ENCODE measurements at regions not wholly inside any gene's neighbourhood (a gene's known extent, or its start where the extent isn't known, plus 50 kb on each side); places are given as distances from the start of the nearest gene placed in this dataset.

DNA sequence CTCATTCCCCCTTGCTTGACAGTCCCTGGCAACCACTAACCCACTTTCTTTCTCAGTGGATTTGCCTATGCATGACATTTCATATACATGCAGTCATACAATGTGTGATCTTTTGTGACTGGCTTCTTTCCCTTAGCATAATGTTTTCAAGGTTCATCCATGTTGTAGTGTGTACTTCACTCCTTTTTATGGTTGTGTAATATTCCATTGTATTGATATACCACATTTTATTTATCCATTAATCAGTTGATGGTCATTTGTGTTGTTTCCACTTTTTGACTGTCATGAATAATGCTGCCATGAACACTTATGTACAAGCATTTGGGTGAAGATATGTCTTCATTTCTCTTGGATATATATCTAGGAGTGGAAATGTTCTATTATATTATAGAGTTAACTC lies 127.7 kb upstream of the GRIK3 start:
- DNase-seq (ENCODE audit: low read depth), result no peak
- H3K4me3 ChIP-seq (ENCODE audit: low read length), result no peak overlapping the region
- TF ChIP-seq, protein P1, sequence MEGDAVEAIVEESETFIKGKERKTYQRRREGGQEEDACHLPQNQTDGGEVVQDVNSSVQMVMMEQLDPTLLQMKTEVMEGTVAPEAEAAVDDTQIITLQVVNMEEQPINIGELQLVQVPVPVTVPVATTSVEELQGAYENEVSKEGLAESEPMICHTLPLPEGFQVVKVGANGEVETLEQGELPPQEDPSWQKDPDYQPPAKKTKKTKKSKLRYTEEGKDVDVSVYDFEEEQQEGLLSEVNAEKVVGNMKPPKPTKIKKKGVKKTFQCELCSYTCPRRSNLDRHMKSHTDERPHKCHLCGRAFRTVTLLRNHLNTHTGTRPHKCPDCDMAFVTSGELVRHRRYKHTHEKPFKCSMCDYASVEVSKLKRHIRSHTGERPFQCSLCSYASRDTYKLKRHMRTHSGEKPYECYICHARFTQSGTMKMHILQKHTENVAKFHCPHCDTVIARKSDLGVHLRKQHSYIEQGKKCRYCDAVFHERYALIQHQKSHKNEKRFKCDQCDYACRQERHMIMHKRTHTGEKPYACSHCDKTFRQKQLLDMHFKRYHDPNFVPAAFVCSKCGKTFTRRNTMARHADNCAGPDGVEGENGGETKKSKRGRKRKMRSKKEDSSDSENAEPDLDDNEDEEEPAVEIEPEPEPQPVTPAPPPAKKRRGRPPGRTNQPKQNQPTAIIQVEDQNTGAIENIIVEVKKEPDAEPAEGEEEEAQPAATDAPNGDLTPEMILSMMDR (IDR thresholded peaks at IDR 0.05; ENCODE audit: insufficient read depth, low read depth, low read length, missing control alignments), result no peak

DNA sequence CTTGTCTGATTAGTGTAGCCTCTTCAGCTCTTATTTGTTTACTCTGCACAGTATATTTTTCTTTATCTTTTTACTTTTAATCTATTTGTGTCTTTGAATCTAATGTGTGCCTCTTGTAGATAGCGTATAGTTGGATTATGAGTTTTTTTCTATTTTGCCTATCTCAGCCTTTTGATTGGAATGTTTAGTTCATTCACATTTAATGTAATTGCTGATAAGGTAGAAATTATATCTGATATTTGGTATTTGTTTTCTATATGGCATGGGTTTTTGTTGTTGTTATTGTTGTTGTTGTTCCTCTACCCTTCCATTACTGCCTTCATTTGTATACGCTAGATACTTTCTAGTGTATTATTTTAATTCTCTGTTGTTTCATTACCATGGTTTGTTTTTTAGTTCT lies 131.7 kb upstream of the GRIK3 start:
- DNase-seq (ENCODE audit: low read depth), result no peak
- H3K4me3 ChIP-seq (ENCODE audit: low read length), result no peak overlapping the region
- TF ChIP-seq, protein P1 (IDR thresholded peaks at IDR 0.05; ENCODE audit: insufficient read depth, low read depth, low read length, missing control alignments), result no peak

DNA sequence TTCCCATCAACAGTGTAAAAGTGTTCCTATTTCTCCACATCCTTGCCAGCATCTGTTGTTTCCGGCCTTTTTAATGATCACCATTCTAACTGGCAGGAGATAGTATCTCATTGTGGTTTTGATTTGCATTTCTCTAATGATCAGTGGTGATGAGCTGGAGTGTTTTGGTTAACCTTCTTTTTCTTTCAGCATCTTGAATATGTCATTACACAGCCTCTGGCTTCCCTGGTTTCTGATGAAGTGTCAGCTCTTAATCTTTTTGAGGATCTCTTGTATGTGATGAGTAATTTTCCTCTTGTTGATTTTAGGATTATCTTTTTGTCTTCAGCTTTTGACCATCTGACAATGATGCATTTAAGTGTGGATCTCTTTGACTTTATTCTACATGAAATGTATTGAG lies 133.2 kb upstream of the GRIK3 start:
- H3K4me3 ChIP-seq (ENCODE audit: low read length), result no peak overlapping the region
- TF ChIP-seq, protein P1 (IDR thresholded peaks at IDR 0.05; ENCODE audit: insufficient read depth, low read depth, low read length, missing control alignments), result no peak
- DNase-seq (ENCODE audit: low read depth), result no peak

- TF ChIP-seq, protein P1 (IDR thresholded peaks at IDR 0.05; ENCODE audit: insufficient read depth, low read depth, low read length, missing control alignments), result no peak
- no peak for DNase-seq (ENCODE audit: low read depth)
- H3K4me3 ChIP-seq (ENCODE audit: low read length), result no peak overlapping the region
These were observed 134.9 kb upstream of the GRIK3 start for GRCh38 chr1:37169241-37169640.

DNA sequence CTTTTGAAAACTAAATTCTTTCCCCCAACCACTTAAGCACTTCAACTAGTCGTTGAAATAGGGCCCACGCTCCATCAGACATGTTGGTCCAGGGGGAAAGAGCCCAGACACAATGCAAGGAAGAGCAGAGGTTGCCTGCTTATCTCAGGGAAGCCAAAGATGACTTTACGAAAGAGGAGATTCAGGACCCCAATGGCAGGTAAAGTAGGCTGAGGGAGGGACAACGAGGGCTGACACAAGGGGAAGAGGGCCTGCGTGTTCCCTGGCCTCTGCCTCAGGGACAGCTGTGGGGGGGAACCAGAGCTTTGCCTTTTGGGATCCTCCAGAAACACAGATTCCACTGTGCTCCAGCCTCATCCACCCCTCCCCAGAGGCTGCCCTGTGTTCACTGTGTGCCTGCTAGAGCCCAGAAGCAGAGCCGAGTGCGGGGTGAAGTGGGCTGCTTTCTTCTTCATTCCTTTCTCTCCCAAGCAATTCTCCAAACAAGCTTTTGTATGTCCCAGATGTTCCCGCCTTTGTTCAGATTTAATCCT lies 135.5 kb upstream of the GRIK3 start:
- H3K4me3 ChIP-seq (ENCODE audit: low read length), result no peak overlapping the region
- no peak for DNase-seq (ENCODE audit: low read depth)
- TF ChIP-seq, protein P1 (IDR thresholded peaks at IDR 0.05; ENCODE audit: insufficient read depth, low read depth, low read length, missing control alignments), result no peak

- H3K4me3 ChIP-seq (ENCODE audit: low read length), result no peak overlapping the region
- DNase-seq (ENCODE audit: low read depth), result no peak
- TF ChIP-seq, protein P1 (IDR thresholded peaks at IDR 0.05; ENCODE audit: insufficient read depth, low read depth, low read length, missing control alignments), result no peak
These were observed 137.4 kb upstream of the GRIK3 start for GRCh38 chr1:37171691-37172090.

DNA sequence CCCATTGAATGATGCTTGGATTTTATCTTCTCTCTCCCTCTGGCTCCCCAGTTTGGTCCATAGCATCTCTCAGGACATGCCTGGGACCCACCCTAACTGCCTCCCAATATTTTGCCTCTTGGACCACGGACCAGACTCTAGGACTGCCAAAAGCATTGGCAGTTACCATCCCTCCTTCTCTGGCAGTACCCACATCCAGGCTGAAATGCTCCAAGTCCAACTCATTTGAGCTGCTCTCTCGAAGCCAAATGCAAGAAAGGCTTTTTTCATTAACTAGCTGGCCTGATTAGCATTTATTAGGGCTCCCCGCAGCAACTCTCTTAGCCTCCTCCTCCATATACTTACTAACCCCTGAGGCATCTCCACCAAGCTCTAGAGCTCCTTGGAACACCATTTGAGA lies 140.0 kb upstream of the GRIK3 start:
- DNase-seq (ENCODE audit: low read depth), result no peak
- TF ChIP-seq, protein P1 (IDR thresholded peaks at IDR 0.05; ENCODE audit: insufficient read depth, low read depth, low read length, missing control alignments), result no peak

More for the DNA sequence above, 140.0 kb upstream of the GRIK3 start:
- H3K4me3 ChIP-seq (ENCODE audit: low read length), result no peak overlapping the region
